GM21825 (cell line): ENCODE measurements at regions not wholly inside any gene's neighbourhood (a gene's known extent, or its start where the extent isn't known, plus 50 kb on each side); places are given as distances from the start of the nearest gene placed in this dataset.

Experiments
- ATAC-seq: cut with Tn5 transposase; IDR thresholded peaks from one replicate; pipeline ENCODE4 v1.9.1; 2021; ENCODE audit warnings: mild to moderate bottlenecking, moderate library complexity; ENCODE audit not compliant: unreplicated experiment

- no peak for ATAC-seq
These were observed 129.2 kb upstream of the USP15 start for GRCh38 chr12:62130834-62131552.

GRCh38 chr12:62133440-62133839 lies 126.8 kb upstream of the USP15 start:
- no peak for ATAC-seq

- ATAC-seq = no peak
These were observed 124.5 kb upstream of the USP15 start for GRCh38 chr12:62135553-62136200.

GRCh38 chr12:62136496-62136895 lies 123.7 kb upstream of the USP15 start:
- ATAC-seq = no peak

GRCh38 chr12:62138527-62138926 lies 121.7 kb upstream of the USP15 start:
- no peak for ATAC-seq

- no peak for ATAC-seq
These were observed 113.9 kb upstream of the USP15 start for GRCh38 chr12:62146318-62146717.

GRCh38 chr12:62158013-62158412 lies 102.2 kb upstream of the USP15 start:
- no peak for ATAC-seq

- no peak for ATAC-seq
These were observed 101.5 kb upstream of the USP15 start for GRCh38 chr12:62158461-62159360.

GRCh38 chr12:62162214-62162613 lies 98.0 kb upstream of the USP15 start:
- no peak for ATAC-seq

GRCh38 chr12:62163368-62163767 lies 96.8 kb upstream of the USP15 start:
- ATAC-seq = no peak

- no peak for ATAC-seq
These were observed 96.2 kb upstream of the USP15 start for GRCh38 chr12:62164036-62164435.

- no peak for ATAC-seq
These were observed 93.7 kb upstream of the USP15 start for GRCh38 chr12:62166525-62166924.

- no peak for ATAC-seq
These were observed 91.8 kb upstream of the USP15 start for GRCh38 chr12:62168411-62168810.

- ATAC-seq = no peak
These were observed 90.0 kb upstream of the USP15 start for GRCh38 chr12:62170241-62170640.

- ATAC-seq = no peak
These were observed 69.3 kb upstream of the USP15 start for GRCh38 chr12:62190689-62191490.

GRCh38 chr12:62191491-62192179 lies 68.6 kb upstream of the USP15 start:
- no peak for ATAC-seq

- peak; percentile 93 for ATAC-seq
These were observed 67.9 kb upstream of the USP15 start for GRCh38 chr12:62192180-62192902.

- no peak for ATAC-seq
These were observed 67.3 kb upstream of the USP15 start for GRCh38 chr12:62192903-62193250.

- ATAC-seq = no peak
These were observed 66.2 kb upstream of the USP15 start for GRCh38 chr12:62194031-62194430.

GRCh38 chr12:62194616-62195015 lies 65.6 kb upstream of the USP15 start:
- no peak for ATAC-seq
